Smooth muscle cell of the brain vasculature (primary cell): ENCODE measurements at regions not wholly inside any gene's neighbourhood (a gene's known extent, or its start where the extent isn't known, plus 50 kb on each side); places are given as distances from the start of the nearest gene placed in this dataset.
"Not testable (repeated sequence)": the region's sequence is repeated elsewhere in the genome, so short reads cannot be mapped to it uniquely, and the experiment has no call there.

ENCODE experiments used
- DNase-seq: peaks from one replicate; pipeline ENCODE4 v3.0.0-alpha.2; 2012; ENCODE audit warnings: low read depth, low spot score

DNA sequence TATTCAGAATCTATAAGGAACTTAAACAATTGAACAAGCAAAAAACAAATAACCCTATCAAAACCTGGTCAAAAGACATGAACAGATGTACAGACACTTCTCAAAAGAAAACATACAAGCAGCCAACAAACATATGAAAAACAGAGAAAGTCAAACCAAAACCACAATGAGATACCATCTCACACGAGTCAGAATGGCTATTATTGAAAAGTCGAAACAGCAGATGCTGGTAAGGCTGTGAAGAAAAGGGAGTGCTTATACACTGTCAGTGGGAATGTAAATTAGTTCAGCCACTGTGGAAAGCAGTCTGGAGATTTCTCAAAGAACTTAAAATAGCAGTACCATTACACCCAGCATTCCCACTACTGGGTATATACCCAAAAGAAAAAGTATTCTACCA lies 520.1 kb downstream of the LTN1 start:
- not testable (repeated sequence) for DNase-seq

- no peak for DNase-seq
These were observed 527.7 kb downstream of the LTN1 start for GRCh38 chr21:28464988-28465387.

DNA sequence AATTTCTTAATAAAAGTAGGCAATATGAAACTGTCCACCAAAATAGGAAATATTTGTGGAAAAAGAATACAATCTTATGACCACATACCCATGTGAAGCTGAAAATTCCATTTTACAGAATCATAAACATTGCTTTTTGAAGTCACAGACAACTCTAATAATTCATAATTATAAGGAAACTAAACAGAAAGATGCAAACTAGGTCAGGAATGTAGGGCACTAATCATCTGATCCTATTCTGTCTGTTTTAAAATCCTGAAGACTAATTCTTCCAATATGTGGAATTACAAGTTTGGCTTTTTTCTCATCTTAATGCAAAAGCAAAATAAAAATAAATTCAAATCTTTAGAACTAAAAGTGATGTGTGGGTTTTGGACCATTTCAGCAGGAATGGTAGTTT lies 528.6 kb downstream of the LTN1 start:
- DNase-seq = no peak

GRCh38 chr21:28459193-28459592 lies 533.5 kb downstream of the LTN1 start:
- DNase-seq = no peak

DNA sequence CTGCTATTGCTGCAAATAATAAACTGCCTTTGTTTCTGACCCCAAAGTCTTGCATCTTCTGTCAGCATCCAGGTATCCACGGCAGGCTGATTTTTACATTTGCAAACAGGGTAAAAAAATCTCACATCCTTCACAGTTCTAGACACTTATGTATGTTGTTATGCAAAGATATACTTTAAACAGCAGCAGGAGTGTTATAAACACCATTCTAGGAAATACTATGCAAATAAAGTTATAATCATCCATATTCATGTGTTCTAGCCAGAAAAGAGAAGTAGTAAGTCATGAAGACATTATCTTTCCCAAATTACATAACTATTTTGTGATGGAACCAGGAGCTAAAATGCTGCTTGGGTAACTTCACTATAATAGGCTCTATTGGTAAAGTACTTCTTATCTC lies 534.2 kb downstream of the LTN1 start:
- no peak for DNase-seq

DNA sequence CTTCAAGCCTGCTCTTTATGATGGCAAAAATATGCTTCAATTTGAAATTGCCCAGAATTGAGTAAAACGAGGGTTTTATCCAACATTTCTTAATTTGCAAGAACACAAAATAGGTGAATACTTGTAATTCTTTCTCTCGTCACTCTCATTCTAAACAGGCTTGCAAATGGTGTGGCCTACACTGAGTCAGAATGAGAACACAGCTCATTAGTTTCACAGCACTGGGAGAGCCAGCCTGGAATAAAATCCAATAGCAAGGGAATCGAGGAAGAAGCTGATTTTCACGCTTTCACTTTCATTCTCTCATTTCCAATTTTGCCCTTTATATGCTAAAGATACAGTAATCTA lies 537.5 kb downstream of the LTN1 start:
- DNase-seq = no peak

DNA sequence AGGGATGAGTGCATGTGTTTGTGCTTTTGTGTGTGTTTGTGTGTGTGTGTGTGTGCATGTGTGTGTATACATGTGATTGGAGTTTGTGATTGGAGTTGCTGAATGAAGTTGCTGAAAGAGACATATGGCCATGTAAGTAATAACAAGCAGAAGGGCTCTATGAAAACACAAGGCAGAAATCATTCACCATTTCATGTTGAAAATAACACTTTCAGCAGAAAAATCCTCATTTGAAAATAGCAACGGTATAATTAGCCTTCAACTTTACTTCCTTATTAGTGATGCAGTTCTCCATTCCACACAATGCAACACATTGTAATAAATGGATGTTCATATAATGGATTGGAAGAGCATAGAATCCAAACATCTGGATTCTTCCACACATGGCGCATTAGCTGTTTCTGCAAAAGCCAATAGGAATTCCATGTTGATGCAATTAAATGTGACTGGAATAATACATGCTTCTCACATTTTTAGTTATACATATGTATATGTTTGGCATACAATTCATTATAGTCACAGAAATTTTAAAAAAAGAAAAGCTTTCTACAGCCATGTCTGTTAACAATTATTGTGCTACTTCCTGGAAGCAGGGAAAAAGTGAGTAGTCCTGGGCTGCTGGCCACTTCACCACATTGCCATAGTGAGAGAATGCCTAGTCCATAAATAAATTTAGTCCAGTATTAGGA lies 538.0 kb downstream of the LTN1 start:
- no peak for DNase-seq

DNA sequence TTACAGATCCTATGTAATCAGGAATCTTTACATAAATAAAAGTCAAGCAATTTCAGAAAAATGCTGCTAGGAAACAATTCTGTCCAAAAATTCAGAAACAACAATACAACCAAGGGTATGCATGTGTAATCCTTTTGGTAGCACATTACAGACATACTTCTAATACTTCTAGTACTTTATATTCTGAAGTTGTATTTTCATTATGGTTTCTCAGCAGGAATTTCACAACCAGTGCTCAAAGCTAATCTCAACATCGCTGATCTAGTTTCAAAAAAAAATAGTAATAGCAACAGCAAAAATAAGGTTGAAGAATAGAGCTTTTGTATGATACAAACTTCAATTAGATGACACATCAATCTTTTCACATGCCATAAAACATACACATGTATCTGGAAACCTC lies 545.2 kb downstream of the LTN1 start:
- DNase-seq = no peak

DNA sequence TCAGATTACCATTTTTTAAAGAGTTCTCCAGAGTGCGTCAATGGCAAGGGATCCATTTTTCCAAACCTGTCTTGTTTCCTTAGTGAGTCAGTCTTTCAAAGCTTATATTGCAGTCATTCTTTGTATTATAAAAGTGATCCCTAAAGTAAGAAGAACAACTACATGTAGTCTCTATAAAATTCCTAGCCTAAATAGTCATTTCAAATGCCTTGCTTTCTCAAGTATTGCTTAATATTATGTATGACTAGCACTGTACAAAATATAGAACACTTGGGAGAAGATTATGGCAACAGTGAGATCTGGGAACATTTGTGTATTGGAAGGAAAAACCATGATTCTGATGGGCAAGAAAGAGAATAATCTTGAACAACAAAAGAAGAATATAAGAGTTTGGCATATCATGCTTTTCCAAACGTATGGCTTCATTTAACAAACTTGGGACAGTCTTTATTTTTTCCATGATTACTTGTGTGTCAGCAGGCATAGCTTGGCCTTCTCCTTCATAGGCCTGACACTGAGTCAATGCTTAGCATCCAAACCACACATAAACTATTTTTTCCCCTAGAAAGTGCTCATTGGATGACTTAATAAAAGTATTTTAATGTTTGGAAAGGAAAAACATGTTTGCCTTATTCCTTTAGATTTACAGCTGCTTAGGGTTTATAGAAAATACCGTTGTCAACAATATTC lies 547.4 kb downstream of the LTN1 start:
- DNase-seq = no peak

GRCh38 chr21:28444557-28444956 lies 548.1 kb downstream of the LTN1 start:
- DNase-seq = no peak

DNA sequence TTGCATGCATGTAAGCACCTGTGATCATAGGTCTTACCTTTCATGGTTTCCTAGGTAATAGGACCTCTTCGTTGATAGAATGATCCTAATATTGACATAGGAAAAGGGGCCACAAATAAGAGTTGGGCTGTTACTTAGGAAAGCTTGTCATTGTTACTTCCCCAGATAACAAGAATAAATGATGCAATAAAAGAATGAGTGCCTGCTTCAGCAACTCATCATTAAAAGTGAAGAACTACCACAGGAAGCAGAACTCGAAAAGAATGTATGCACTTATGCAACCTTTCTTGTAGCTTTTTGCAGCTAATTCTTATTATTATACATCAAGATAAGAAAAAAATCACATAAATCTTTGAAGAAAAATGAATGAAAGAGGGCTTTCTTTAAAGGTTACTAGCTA lies 548.6 kb downstream of the LTN1 start:
- DNase-seq = no peak

- DNase-seq = no peak
These were observed 550.1 kb downstream of the LTN1 start for GRCh38 chr21:28442624-28443023.

DNA sequence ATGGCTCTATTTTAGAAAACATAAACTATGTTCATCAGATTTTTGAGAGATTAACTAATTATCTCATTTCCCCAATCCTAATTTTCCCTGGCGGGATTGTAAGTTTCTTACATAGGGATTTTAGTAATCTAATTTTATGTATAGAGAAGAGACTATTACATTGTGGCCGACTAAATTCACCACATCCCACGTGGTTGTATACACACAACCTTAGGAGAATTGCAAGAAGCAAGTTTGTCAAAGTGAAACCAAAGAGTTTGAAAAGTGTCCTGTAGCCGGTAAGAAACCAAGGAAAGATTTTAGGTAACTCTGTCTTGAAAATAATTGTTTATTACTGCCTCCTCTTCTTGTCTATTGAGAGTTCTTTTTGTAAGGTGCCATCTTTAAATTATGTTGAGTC lies 550.6 kb downstream of the LTN1 start:
- DNase-seq = no peak

DNA sequence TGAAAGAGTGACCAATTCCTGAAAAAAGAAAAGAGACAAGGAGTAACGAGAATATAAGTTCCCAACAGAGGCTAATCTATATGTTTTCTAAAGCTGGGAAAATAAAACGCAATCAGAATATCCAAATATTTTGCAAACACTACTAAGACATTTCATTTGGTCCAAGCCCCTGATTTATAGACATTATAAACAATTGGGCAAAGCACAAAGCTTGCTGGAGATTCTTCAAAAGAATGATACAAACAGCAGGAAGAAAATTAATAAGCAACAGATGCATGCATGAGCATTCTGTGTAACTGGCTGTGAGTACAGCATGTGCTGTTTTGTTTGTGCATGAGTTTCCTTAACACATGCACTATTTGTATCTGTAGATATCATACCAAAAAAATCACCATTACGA lies 552.9 kb downstream of the LTN1 start:
- no peak for DNase-seq

GRCh38 chr21:28439251-28439650 lies 553.4 kb downstream of the LTN1 start:
- no peak for DNase-seq

DNA sequence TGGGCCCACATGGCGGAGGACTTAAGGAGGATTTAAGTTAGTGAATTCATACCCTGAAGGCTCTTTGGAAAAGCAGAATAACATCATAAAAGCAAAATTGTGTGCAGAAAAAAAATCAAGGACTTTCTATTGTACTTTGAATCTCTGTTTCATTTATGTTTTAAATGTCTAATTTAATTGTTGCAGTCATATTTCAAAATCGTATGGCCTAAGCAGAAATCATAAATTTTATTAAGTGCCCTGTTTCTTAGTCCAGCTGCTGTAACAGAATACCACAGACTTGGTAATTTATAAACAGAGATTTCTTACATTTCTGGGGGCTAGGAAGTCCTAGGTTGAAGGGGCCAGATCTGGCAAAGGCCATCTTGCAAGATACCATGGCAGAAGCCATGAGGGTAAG lies 555.6 kb downstream of the LTN1 start:
- no peak for DNase-seq

DNA sequence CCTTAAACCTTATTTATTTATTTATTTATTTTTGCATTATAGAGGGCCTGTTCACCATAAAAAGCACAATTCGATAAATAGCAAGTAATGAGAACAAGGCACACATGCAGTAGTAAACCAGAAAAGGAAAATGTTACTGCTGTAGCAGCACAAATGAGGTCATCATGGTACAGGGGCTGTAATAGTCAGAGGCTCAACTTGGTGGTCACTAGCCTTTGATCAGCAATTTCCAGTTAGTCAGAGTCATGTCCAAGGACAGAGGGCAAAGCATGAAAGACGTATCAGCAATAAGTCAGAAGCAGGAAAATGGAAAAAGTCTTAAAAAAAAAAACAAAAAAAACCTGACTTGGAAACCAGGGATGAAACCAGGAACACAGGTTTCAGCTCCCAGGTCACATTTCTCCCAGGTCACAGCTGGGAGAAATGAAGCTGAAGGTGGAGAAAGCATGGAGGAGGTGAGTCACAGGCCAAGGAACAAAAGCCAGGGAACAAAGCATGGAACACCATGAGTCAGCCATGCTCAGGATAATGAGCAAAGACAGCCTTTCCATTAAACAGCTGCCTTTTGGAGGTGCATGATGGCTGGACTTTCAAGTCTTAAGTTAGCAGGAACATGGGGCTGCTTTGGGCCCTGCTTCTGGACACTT lies 556.3 kb downstream of the LTN1 start:
- DNase-seq = no peak

DNA sequence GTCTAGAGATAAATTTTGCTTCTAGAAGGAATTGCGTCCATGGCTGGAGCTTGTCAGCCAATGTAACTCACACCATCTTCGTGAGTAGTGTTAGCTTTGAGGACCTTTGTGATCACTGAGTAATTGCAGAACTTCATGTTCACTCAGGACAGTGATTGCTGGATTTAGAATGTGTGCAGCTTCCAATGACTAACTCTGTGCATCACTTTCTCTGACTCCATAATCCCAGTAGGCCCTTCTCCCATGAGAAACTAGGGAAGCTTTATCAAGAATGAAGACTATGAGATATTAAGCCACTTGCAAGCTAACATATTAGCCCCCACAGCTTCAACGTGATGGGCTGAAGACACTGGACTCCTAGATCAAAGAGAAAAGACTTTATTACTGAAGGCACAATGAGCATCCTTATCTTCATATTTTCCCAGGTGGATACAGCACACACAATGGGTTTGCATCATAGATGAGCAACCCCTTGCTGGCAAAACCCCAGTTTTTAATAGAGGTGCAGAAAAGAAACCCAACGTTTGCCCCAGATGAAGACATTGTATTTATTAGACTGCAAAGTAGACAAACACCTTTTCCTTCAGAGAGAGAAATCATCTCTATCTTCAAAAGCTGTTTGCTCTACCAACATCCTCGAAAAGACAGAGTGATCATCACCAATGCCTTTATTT lies 561.0 kb downstream of the LTN1 start:
- no peak for DNase-seq

DNA sequence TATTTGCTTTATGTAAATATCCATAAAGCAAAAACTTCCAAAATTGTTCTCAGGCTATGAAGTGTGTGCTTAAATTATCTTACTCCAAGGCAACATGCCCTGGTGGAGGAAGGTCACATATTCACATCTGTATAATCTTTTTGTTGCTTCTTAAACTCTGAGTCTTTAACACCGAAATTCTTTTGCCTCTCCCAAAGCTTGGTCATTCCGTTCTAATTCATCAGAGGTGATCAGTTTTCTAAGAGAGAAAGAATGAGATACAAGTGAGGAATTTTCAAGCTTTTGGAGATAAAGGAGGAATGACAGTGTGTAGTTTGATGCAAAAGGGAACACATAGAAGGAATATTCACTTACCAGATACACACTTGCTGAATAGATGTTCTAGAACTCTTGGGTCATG lies 561.7 kb downstream of the LTN1 start:
- no peak for DNase-seq

GRCh38 chr21:28429161-28429560 lies 563.5 kb downstream of the LTN1 start:
- no peak for DNase-seq

DNA sequence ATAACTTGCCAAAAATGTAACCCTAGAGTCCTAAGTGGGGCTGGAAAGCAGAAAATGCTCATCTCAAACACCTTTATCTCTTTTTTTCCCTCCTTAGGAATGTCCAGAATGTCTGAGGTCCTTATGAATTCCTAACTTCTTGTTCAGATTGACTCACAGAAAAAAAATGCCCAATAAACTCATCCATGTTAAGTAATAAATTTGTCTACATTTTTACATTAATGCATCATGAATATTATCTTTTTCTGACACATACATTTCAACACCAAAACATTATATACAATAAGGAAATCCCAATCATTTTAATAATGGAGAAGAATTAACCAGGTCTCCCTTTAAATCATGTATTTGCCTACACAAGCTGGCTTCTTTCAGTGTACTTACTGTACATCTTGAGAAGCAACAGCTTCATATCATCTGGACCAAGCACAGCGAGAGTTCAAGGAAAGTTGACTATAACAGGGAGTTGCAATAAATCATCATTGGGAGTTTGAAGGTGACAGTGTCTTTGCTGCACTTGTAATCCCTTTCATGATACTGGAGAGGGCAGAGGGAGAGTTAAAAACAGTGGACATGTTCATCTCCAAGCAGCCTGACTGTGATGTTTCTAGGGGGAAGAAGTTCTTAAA lies 565.2 kb downstream of the LTN1 start:
- DNase-seq = no peak

- no peak for DNase-seq
These were observed 566.1 kb downstream of the LTN1 start for GRCh38 chr21:28426545-28426944.
